Epithelial cell of esophagus (primary cell): ENCODE measurements at regions not wholly inside any gene's neighbourhood (a gene's known extent, or its start where the extent isn't known, plus 50 kb on each side); places are given as distances from the start of the nearest gene placed in this dataset.

Experiments used
- DNase-seq: peaks from one replicate; pipeline ENCODE4 v3.0.0; 2010; ENCODE audit warnings: low read depth
- H3K4me3 ChIP-seq: 2 replicates; pipeline ENCODE4 v1.5.1; 2011; ENCODE audit warnings: mild to moderate bottlenecking, low read length, control low read depth
- TF ChIP-seq, protein P1 (sequence below): IDR thresholded peaks from 2 replicates; pipeline ENCODE4 v1.5.1; 2011; ENCODE audit warnings: low read depth, mild to moderate bottlenecking, low read length, control low read depth, inconsistent platforms; ENCODE audit not compliant: insufficient read depth; ENCODE audit errors: missing control alignments

DNA sequence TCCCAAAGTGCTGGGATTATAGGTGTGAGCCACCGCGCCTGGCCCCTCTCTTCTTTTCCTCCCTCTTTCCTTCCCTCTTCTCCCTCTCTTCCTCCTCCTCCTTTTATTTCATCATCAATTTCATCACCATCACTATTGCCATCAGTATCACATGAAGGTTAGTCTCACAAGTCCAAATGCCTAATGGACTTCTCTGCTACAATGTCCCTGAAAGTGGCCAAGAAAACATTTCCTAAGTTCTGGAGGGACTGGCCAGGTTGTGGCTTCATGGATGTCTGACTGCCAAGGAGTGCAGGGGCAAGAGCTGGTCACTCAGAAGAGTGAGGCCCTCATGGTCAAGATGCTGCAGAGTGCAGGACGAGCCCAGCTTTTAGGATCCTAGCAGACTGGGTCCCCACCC, 97.6 kb downstream of the SYNE3 start:
- no peak for DNase-seq
- TF ChIP-seq, protein P1, sequence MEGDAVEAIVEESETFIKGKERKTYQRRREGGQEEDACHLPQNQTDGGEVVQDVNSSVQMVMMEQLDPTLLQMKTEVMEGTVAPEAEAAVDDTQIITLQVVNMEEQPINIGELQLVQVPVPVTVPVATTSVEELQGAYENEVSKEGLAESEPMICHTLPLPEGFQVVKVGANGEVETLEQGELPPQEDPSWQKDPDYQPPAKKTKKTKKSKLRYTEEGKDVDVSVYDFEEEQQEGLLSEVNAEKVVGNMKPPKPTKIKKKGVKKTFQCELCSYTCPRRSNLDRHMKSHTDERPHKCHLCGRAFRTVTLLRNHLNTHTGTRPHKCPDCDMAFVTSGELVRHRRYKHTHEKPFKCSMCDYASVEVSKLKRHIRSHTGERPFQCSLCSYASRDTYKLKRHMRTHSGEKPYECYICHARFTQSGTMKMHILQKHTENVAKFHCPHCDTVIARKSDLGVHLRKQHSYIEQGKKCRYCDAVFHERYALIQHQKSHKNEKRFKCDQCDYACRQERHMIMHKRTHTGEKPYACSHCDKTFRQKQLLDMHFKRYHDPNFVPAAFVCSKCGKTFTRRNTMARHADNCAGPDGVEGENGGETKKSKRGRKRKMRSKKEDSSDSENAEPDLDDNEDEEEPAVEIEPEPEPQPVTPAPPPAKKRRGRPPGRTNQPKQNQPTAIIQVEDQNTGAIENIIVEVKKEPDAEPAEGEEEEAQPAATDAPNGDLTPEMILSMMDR: no peak
- no peak overlapping the region for H3K4me3 ChIP-seq

DNA sequence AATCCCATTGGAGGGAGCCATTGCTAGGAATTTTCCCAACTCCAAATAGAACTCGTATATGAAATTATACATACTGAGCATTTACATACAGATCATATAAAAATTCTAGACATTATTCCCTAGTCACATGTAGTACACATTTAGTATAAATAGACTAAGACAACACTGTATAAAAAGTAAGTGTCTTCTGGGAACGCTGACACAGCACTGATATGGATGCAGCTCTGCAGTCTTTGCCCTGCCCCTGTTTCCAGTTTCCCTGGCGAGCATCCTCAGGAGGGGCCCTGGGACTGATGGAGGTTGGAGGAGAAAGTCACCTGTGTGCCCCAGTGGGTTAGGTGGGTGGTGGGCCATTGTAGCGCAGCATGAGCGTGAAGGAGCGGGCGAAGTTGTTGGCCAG, 97.8 kb upstream of the CLMN start:
- TF ChIP-seq, protein P1: peak; percentile 20
- no peak overlapping the region for H3K4me3 ChIP-seq
- DNase-seq: no peak

DNA sequence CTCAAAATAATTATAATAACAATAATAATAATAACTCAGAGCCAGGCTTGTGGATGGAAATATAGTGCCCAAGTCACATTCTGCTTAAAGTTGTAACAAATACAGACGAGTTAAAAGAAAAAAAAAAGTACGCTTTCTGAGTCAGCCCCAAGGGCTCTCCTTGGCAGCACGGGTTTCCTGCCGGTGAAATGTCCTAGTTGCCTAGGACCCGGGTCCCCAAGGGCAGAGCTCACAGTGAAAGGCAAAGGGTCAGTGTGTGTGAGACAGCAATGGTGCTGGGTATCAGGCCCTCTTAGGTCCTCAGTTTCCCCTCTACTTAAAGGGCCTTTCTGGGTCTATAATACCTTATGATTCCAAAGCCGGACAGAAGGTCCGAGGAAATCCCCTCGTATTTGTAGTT, 96.3 kb upstream of the CLMN start:
- DNase-seq: no peak
- TF ChIP-seq, protein P1: no peak
- H3K4me3 ChIP-seq: no peak overlapping the region

DNA sequence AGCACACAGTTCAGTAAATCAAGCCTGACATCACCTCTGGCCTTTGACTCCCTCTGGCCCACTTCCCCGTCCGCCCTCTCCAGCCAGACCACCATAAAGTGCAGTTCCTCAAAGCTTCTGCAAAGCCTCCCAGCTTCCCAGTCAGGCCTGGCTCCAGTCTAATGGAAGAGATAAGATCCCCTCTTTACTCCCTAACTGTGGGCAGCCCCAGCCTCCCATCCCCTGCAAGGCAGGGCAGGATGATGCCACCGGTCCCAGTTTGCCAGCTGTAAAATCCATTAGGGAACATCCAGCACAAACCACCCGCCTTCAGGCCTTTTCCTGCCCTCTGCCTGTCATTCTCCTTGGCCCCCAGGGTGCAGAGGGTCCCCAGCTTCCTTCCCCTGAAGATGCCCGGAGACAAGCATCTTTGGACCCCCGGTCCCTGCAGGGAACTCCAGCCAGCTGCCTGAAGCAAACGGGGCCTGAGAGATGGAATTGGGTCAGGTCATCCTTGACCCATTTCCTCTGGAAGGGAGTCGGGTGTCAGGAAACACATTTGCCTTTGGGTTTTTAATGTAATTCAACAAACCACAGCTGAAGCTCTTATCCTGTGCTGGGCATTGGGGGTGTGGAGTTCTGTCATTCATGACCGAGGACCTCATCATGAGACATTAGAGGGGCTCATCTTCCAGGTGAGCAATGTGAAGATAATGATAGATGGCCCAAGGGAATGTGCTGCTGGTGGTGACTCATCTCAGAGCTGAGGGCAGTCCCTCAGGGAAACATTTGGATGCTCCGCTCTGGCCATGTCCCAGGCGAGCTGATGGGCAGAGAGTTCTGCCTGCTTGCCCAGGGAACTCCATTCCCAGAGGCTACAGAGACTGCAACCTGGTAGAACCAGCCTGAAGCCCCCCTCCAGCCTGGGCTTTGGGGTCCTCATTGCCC, 93.8 kb upstream of the CLMN start:
- no peak overlapping the region for H3K4me3 ChIP-seq
- DNase-seq: peak; percentile 22
- TF ChIP-seq, protein P1: no peak

DNA sequence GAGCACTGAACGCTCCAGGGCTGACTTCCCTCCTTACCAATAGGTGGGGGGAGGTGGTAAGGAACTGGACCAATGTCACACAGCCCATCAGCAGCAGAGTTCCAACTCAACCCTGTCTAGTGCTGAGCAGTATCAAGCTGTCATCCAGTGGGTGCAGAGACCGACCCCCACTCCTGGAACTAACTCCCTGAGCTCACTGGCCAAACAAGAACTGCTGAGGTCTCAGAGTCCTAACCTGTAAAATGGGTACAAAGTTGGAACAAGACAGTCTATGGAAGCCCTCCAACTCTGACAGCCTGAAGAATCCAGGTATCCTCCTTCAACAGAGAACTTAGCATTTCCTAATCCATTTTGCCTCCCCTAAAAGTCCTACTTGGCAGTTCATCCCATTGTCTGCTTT, 91.1 kb upstream of the CLMN start:
- no peak for DNase-seq
- TF ChIP-seq, protein P1: no peak
- no peak overlapping the region for H3K4me3 ChIP-seq

DNA sequence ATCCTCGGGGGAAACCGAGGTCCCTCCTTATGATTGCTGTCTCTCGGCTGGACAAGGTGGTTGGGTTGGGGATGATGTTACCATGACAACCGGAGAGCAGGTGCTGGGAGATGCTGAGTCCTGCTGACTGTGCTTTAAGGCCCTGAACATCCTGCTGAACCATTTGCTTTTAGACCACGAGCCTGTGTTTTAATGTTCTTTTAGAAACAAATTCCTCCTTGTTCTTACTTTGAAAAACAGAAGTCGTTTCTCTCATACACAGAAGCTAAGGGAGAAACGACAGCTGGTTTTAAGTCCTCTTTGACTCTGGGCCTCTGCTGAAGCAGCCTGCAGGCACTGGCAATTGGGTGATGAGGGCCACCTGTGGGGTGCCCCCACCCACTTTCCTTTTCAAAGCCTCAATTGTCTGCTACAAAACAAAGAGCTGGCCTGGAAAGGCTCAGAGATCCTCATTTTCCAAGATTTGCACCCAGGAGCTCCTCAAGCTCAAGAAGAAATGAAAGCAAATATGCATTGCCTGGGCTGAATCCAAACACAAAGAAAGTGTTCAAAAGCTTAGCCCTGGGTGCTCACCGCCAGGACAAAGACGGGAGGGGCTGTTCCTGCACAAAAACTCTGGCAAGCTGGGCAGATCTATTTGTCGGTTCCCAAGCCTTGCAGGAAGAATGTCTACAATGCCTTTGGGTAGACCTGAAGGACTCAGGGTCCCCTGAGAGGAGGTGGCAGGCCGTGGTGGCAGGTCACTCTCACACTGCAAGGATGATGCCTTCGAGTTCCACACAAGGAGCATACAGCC, 90.0 kb upstream of the CLMN start:
- TF ChIP-seq, protein P1: no peak
- H3K4me3 ChIP-seq: no peak overlapping the region
- no peak for DNase-seq
